Lower leg skin (tissue), 4 donors: ENCODE measurements at regions not wholly inside any gene's neighbourhood (a gene's known extent, or its start where the extent isn't known, plus 50 kb on each side); places are given as distances from the start of the nearest gene placed in this dataset.

Experiments used
- DNase-seq, 2 donors: peaks; one replicate each; pipeline ENCODE4 v3.0.0-alpha.2; 2019; ENCODE audit warnings: low spot score in 2 of 2
- H3K4me3 ChIP-seq: fragments of 200-600 bp; sonication (generic); 2 replicates; pipeline ENCODE4 v1.5.1; 2017; ENCODE audit warnings: mild to moderate bottlenecking, low read depth; ENCODE audit not compliant: poor library complexity, severe bottlenecking
- CTCF ChIP-seq, 3 donors: fragments of 450-650 bp; IDR thresholded peaks; one replicate each; pipeline ENCODE4 v1.5.1; 2016; ENCODE audit warnings: antibody characterized with exemption in 3 of 3, mild to moderate bottlenecking in 3 of 3, moderate library complexity in 2 of 3
- POLR2A ChIP-seq, 2 donors: fragments of 450-650 bp; IDR thresholded peaks; one replicate each; pipeline ENCODE4 v1.6.1; 2016 to 2017; ENCODE audit warnings: antibody characterized with exemption in 2 of 2, mild to moderate bottlenecking in 1 of 2, moderate library complexity in 1 of 2
- WGBS, 2 donors: methylation state at CpG; one replicate each; pipeline ENCODE4 v1.1.5; 2018; 5-methylcytosine and 5-hydroxymethylcytosine counted together
- intact Hi-C: fragments of 100-400 bp; cut with DNase I; formaldehyde crosslinking; loops from one replicate; pipeline ENCODE4 v1.15.0; 2023; ENCODE audit warnings: low total_unique reads

- no peak overlapping the region for H3K4me3 ChIP-seq
- DNase-seq = no peak
- TF ChIP-seq POLR2A (IDR thresholded peaks at IDR 0.05) (no peak), CTCF (IDR thresholded peaks at IDR 0.05) (no peak)
- WGBS, 2 donors = 94 to 97% methylated on average over 2 of the region's 2 CpGs
- intact Hi-C loops = no loop called here
Observed at GRCh38 chr3:103953796-103954195, 1412.9 kb upstream of the ALCAM start.

GRCh38 chr3:103960819-103961218 is 1405.9 kb upstream of the ALCAM start:
- intact Hi-C loops = no loop called here
- DNase-seq = no peak
- no peak for TF ChIP-seq POLR2A (IDR thresholded peaks at IDR 0.05)
- no peak for TF ChIP-seq CTCF (IDR thresholded peaks at IDR 0.05)
- H3K4me3 ChIP-seq = no peak overlapping the region

GRCh38 chr3:103963599-103963998 is 1403.1 kb upstream of the ALCAM start:
- intact Hi-C loops = no loop called here
- TF ChIP-seq POLR2A (IDR thresholded peaks at IDR 0.05) (no peak), CTCF (IDR thresholded peaks at IDR 0.05) (no peak)
- DNase-seq = no peak
- H3K4me3 ChIP-seq = no peak overlapping the region
- WGBS, 2 donors = 54 to 56% methylated on average over 2 of the region's 2 CpGs

GRCh38 chr3:103965764-103966163 is 1400.9 kb upstream of the ALCAM start:
- no peak for TF ChIP-seq POLR2A (IDR thresholded peaks at IDR 0.05)
- no peak for TF ChIP-seq CTCF (IDR thresholded peaks at IDR 0.05)
- no peak for DNase-seq
- intact Hi-C loops = no loop called here
- WGBS, 2 donors = 85 to 91% methylated on average over 9 of the region's 9 CpGs
- H3K4me3 ChIP-seq = no peak overlapping the region

DNA sequence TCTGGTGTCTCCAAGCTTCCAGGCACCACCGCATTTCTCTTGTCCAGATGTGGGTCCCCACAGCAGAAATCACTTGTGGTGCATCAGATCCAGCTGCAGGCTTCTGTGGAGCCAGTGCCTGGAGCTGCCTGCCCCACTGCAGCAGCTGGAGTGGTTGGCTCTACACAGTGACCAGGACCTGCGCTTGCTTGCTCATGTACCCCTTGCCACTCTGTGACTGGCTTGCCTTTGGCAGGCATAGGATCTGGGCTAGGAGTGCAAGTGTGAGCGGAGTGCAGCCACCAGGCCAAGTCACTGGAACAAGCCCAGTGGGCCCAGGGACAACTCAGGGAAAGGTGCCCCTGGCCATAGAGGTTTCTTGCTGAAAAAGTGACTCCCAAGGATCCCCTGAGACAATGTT is 1400.0 kb upstream of the ALCAM start:
- intact Hi-C loops = no loop called here
- DNase-seq = no peak
- 80 to 100% methylated on average over 2 to 3 of the region's 3 CpGs for WGBS, 2 donors
- TF ChIP-seq CTCF (IDR thresholded peaks at IDR 0.05) (no peak), POLR2A (IDR thresholded peaks at IDR 0.05) (no peak)
- no peak overlapping the region for H3K4me3 ChIP-seq

- TF ChIP-seq CTCF (IDR thresholded peaks at IDR 0.05) (no peak), POLR2A (IDR thresholded peaks at IDR 0.05) (no peak)
- WGBS, 2 donors = 77% methylated on average over 2 of the region's 2 CpGs
- no peak overlapping the region for H3K4me3 ChIP-seq
- intact Hi-C loops = no loop called here
- no peak for DNase-seq
Observed at GRCh38 chr3:103968131-103968530, 1398.6 kb upstream of the ALCAM start.
